ENCODE measurements at regions not wholly inside any gene's neighbourhood (a gene's known extent, or its start where the extent isn't known, plus 50 kb on each side); places are given as distances from the start of the nearest gene placed in this dataset.

DNA sequence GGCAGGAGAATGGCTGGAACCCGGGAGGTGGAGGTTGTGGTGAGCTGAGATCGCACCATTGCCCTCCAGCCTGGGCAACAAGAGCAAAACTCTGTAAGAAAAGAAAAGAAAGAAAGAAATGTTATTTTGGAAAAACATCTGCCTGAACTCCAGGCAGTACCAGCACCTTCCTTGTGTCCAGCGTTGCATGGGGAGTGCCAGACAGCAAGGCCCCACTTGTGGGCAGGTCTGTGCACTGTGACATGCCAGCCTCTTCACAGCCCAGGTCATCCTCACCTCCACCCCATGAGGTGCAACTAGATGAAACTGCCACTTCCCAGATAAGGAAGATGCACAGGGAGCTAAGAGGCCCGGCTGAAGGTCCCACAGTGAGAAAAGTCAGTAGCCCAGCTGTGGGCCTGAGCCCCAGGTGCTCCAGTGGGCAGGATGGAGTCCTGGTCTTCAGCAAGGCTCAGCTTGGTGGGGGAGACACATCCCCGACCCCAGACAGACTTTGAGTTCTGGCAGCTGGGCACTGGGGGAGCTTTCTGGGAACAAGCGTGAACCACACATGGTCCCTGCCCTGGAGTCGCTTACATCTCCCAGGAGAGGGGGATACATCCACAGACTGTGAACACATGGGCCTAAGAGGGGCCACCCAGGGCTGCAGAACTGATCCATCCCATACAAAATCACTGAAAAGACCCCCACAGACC is 146.9 kb upstream of the IER5L start:
- no peak for DNase-seq (ENCODE audit: extremely low read depth, low read depth)
- TF ChIP-seq, protein P1, sequence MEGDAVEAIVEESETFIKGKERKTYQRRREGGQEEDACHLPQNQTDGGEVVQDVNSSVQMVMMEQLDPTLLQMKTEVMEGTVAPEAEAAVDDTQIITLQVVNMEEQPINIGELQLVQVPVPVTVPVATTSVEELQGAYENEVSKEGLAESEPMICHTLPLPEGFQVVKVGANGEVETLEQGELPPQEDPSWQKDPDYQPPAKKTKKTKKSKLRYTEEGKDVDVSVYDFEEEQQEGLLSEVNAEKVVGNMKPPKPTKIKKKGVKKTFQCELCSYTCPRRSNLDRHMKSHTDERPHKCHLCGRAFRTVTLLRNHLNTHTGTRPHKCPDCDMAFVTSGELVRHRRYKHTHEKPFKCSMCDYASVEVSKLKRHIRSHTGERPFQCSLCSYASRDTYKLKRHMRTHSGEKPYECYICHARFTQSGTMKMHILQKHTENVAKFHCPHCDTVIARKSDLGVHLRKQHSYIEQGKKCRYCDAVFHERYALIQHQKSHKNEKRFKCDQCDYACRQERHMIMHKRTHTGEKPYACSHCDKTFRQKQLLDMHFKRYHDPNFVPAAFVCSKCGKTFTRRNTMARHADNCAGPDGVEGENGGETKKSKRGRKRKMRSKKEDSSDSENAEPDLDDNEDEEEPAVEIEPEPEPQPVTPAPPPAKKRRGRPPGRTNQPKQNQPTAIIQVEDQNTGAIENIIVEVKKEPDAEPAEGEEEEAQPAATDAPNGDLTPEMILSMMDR (IDR thresholded peaks at IDR 0.05; ENCODE audit: low read depth, low read length) = no peak

DNA sequence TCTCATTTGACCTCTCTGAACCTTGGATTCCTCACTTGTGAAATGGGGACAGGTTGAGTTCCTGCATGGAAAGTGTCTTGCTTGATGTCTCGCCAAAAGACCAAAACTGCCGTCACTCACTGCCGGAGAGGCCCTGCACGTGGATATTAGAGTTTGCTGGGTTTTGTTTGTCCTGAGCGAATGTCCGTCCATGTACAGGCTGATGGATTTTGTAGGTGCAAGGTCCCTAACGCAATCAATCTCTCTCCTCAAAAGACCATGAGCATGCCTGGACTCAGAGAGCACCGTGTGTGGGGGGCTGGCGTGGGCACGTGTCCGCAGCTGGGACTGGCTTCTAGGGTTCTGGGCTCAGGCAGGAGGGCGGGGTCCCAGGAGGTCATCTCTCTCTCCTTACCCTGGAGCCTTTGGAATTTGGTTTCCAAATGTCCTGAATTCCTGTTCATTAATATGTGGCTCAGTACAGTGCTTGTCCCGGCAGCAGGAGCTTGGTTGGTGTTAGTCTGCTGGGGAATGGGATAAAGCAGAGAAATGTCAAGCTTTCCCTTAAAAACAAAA is 146.0 kb upstream of the IER5L start:
- TF ChIP-seq, protein P1 (IDR thresholded peaks at IDR 0.05; ENCODE audit: low read depth, low read length) = no peak

DNA sequence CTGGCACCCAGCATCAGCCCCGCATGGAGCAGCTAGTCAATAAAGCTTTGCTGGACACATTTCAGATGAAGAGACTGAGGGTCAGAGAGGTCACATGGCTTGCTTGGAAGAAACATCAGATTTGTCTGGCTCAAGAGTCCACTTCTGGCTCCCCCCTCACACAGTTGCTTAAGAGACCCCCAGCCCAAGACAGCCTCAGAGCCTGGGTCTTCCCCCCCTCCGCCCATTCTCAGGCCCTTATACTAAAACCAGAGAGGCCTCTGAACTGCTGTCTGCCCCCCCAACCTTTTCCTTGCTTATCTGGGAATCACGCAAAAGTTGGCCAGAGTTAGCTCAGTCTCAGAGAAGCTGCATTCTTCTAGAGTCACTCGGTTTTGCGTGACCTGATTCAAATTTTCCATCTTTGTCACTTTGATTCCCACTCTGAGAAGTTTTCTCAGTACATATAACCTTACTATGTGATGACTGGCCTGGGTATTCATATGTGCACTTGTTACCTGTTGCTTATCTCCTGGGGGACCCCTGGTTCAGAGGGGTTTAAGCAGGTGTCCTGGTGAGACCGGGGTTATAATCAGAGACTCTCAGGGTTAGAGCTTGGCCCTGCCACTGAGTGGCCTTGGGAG is 145.4 kb upstream of the IER5L start:
- TF ChIP-seq, protein P1 (IDR thresholded peaks at IDR 0.05; ENCODE audit: low read depth, low read length) = no peak
- no peak for DNase-seq (ENCODE audit: extremely low read depth, low read depth)

More for the DNA sequence above, 146.0 kb upstream of the IER5L start:
- DNase-seq (ENCODE audit: extremely low read depth, low read depth) = no peak

DNA sequence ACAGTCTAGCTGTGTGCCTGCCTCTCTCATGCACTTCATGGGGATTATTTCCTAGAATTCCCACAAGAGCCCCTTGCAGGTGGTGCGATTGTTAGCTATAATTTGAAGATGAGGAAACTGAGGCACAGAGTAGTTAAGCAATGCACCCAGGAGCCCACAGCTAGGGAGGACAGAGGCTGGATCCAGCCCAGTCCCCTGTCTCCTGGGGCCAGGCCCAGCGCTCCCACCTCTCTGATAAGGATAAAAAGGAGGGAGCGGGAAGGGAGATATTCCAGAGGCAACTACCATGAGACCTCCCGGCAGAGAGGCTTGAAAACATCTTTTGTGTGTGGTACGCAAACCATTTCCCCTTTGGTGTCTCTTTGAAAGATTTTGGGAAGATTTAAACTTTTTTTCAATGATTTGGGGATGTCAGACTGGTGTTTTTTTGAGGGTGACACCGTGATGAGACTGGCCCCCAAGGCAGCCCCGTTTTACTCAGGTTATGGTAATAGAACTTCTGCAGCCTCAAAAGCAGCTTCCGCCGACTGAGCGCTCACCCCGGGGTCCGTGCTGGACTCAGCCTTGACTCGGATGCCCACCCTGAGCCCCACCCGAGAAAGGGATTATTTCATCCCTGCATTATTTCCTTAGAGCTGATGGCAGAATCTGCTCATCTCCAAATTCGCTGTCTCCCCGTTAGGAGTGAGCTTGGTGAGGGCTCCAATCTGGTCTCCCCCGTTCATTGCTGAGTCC is 144.7 kb upstream of the IER5L start:
- TF ChIP-seq, protein P1 (IDR thresholded peaks at IDR 0.05; ENCODE audit: low read depth, low read length) = no peak
- DNase-seq (ENCODE audit: extremely low read depth, low read depth) = no peak

DNA sequence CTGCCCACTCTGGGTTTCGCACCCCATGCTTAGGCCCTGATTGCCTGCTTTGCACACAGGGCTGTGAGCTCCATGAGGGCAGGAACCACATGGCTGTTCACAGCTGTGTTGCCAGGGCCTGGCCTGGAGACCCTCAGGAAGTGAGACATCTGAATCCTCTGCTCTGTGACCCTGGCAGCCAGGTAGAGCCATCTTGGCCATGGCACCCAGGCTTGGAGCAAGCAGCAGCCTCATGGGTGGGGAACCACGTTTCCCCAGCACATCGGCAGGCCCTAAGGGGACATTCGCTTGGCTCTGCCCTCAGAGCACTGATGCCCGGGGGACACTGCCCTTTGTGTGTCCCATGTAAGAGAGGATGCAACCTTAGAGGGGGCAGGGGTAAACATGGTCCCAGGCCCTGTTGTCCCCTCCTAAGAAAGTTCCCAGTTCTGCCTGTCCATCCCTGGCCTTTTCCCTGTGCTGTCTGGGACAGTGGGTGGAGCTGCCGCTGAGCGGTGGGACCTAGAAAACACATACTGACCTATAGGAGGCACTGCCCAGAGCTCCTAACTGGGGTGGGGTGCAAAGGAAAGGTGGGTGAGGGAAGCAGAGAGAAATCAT is 144.1 kb upstream of the IER5L start:
- TF ChIP-seq, protein P1 (IDR thresholded peaks at IDR 0.05; ENCODE audit: low read depth, low read length) = no peak; the same call in 1 of the 2 replicates
- no peak for DNase-seq (ENCODE audit: extremely low read depth, low read depth)

DNA sequence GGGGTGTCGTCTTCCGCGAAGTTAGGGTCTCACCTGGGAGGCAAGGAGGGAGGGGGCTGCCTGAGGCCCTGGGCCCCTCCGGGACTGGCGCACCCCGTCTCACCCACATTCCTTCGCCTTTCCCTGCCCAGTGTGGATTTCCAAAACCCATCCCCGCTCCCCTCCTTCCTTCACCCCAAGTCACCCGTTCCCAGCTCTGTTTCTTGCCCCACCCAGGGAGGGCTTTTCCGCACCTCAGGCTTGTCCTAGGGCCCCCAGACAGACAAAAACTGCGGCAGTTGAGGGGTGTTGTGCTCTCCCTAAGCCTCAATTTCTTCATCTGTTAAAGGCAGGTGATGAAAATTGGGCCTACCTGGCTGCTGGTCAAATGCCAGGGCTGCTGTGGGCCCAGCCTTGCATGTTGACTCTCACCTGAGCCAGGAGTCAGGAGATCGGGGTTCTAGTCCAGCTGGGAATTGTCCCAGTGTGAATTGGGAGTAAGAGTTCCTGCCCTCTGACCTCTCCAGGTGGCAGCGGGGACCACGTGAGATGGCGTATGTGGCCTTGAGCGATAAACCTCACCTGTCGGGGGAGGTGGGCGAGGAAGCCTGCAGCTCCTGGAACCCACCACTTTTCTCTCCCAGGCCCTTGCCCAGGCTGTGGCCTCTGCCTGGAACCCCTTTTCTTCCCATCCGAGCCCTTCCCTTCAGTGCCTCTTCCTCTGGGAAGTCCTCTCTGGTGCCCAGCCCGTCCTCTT is 143.4 kb upstream of the IER5L start:
- TF ChIP-seq, protein P1 (IDR thresholded peaks at IDR 0.05; ENCODE audit: low read depth, low read length) = no peak
- no peak for DNase-seq (ENCODE audit: extremely low read depth, low read depth)

Data from AG09319 (cell line).